HG02623 (cell line): ENCODE measurements at regions not wholly inside any gene's neighbourhood (a gene's known extent, or its start where the extent isn't known, plus 50 kb on each side); places are given as distances from the start of the nearest gene placed in this dataset.
"Not testable (repeated sequence)": the region's sequence is repeated elsewhere in the genome, so short reads cannot be mapped to it uniquely, and the experiment has no call there.

Source experiments
- ATAC-seq: cut with Tn5 transposase; IDR thresholded peaks from one replicate; pipeline ENCODE4 v1.9.1; 2021; ENCODE audit warnings: moderate library complexity; ENCODE audit not compliant: unreplicated experiment

DNA sequence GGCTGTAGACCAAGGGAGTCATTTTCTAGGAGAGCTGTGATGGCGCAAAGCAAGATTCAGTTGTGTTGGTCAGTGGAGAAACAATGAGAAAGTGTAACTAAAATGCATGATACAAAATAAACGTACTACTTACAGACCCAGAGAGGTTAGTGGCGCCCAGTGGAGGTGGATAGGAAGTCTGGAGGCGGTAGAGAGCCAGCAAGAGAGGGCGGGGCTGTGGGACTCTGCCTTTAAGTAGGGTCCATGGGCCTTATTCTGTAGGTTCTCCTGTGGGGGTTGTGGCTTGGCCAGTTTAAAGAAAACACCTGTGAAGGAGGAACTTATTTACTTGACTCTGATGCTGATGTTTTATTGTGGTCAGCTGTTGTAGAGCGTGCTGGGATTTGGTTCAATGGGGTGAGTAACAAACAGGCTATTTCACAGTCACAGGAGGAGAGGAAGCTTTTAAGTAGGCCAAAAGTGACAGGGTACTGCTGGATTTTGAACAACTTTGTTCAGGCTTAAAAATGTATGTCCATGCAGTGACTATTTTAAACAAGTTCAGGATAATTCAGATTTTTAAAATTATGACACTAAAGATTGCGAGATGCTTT, 1097.7 kb downstream of the TMTC2 start:
- no peak for ATAC-seq

DNA sequence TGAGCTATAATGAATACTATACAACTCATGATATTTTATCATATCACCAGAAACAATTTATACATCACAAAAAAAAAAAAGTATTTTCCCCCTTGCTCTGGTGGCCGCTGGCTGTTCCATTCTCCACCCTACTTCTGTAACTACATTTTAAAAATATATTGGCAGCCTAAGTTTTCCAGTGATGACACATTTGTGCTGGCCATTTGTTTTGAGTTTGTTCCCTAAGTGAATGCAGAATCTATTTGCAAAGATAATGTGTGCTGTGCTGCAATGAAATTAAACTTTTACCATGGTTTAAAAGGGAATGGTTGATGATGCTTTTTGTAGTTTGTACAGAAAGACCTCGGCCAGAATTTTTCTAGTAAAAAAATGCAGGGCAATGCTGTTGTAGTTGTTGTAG, 1092.8 kb downstream of the TMTC2 start:
- ATAC-seq: no peak

DNA sequence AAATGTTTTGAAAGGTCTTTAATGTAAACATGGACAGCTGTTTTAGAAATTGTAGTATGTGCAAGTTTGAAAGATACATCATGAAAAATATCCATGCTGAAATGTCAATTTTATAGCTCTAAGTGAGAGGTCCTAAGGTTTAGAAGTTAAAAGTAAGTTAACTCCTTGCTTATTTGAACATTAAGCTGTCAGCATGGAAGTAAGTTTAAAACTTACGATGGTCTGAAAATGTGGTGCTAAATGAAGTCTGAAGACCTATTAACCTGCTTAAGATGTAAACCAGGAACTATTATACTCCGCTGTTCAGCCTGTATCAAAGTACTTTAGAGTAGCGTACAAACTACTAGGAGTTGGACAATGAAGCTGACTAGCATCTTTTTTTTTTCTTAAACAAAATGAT, 1082.4 kb downstream of the TMTC2 start:
- ATAC-seq: no peak

DNA sequence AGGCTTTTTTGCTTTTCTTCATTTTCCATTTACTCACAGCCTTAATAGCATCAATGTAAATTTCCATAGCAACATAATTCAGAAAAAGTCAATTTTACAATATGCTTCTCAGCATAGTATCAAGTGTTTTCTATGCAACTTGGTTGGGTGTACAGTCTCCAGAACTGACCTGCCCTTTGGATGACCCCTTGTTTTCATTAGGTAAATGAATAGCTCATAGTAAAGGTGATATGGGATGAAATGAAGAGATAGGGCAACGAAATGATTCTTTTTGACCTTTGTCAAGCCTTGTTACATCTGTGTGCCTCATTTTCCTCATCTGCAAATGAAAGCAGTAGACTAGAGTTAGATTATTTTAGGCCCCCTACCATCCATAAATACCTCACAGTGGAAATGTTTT, 1081.0 kb downstream of the TMTC2 start:
- ATAC-seq: no peak

DNA sequence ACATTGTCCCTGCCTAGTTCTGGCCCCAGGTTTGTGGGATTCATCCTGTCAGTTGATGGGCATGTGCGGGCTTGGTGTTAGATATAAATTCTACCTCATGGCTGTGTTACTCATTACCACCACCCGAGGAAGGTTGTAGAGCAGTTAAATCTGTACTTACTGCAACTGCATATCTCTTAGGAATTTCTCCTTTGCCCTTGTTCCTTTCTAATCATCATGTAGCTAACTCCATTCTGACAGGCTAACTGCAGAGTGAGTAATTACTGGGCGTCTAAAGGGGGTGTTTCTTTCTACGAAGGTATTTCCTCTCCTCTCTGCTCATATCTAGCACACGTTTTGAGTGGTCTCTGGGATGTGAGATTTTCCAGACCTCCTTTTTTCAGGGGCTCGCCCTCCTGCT, 1076.7 kb downstream of the TMTC2 start:
- no peak for ATAC-seq

DNA sequence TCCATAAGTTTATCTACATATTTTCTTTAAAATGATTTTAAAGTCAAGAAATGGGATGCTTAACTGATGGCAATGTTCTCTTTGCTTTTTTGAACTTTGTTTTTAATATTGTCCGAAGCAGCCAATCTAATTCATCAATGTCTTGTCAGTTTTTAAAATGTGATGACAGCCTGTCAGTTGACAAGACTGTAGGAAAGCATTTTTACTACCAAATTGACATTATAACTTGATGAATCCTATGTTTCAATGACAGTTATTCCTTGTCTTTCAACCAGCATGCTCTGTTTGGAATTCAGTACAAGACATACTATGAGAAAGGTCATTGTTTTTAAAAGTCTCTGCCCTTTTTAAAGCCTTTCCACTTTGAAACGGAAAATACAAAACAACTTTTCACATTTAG, 1073.2 kb downstream of the TMTC2 start:
- no peak for ATAC-seq

DNA sequence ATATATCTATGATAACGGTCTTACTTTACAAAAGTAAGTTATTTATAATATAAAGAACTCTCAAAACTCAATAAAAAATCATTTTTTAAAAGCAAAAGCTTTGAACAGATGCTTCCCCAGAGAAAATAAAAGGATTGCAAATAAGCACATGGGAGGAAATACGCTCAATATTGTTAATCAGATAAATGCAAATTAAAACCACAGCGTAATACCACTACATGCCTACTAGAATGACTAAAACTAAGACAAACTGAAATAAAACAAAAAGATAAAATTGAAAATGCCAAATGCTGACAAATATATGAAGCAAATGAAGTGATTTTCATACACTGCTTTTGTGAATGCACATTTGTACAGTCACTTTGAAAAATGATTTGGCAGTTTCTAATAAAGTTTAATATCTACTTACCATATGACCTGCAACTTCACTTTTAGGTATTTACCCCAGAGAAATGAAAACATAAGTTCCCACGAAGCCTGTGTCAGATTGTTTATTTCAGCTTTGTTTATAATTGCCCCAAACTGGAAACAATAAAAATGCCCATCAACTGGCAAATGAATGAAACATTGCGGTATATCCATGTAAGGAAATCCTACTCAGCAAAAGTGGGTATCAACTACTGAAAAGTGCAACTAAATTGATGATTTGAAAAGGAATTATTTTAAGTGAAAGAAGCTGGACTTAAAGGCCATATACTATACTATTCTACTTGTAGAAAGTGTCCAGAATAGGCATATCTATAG, 1072.4 kb downstream of the TMTC2 start:
- ATAC-seq: no peak

DNA sequence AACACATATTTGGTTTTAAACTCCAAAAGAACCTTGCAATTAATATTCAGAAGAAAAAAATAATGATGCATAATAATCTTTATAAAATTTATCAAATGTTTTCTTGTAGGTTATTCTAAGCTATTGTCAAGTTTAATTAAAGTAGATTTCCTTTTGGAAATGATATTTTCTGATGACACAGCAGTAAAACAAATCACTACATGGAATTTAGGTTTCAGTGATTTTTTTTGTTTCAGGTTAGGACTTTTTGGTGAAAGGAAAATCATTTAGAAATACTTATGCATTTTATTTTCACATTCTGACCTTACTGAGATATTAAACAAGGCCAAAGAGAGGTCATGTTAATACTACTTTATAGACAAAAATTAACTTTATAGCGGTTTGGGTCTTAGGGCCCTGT, 1067.2 kb downstream of the TMTC2 start:
- ATAC-seq: no peak

DNA sequence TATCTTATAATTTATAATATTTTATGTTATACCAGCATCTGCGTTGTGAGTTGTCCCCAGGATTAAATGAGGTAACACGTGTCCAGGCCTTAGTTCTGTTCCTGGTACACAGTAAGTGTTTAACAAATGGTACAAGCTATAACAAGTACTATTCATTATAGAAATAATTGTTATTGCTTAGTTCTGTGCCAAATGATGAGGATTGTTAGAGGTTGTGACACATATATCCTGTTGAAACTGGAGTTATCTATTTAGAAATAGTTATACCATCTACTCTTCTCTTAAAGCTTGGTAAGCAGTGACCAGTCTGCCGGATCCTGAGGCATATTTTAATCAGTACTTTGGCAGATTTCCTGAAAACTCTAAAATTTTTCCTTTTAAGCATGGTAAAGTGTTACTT, 1066.5 kb downstream of the TMTC2 start:
- ATAC-seq: no peak

DNA sequence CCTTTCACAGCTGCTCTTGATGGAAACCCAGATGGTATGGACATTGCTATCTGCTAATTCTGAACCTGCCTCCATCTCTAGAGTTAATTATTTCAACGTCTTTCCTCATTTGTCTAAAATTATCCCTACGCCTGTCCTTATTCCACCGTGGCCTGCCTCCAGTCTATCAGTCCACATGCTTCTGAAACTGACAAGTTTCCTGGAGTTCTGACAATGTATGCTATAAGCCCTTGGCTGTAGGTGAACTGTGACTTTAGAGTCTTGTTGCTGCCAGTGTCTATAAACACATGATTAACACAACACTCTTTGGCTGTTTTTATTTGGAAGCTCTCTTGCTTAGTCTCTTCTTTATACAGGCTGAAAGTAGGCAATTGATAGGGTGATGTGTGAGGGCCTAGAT, 1052.9 kb downstream of the TMTC2 start:
- no peak for ATAC-seq

DNA sequence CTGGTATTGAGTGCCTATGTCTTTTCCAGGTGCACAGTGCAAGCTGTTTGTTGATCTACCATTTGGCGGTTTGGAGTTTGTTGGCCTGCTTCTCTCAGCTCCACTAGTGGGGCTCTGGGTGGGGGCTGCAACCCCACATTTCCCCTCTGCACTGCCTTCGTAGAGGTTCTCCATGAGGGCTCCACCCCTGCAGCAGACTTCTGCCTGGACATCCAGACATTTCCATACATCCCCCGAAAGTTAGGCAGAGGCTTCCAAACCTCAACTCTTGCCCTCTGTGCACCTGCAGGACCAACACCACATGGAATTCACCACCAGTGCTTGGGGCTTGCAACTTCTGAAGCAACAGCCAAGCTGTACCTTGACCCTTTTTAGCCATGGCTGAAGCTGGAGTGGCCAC, 1024.1 kb downstream of the TMTC2 start:
- no peak for ATAC-seq

DNA sequence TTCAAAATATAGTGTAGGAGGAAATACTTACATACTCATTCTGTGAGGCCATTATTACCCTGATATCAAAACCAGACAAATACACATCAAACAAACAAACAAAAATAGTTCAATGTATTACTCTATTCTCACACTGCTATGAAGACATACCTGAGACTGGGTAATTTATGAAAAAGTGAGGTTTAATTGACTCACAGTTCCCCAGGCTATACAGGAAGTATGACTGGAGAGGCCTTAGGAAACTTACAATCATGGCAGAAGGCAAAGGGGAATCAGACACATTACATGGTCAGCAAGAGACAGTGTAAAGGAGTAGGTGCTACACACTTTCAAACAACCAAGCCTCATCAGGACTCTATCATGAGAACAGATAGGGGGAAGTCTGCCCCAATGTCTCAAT, 1023.2 kb downstream of the TMTC2 start:
- no peak for ATAC-seq

DNA sequence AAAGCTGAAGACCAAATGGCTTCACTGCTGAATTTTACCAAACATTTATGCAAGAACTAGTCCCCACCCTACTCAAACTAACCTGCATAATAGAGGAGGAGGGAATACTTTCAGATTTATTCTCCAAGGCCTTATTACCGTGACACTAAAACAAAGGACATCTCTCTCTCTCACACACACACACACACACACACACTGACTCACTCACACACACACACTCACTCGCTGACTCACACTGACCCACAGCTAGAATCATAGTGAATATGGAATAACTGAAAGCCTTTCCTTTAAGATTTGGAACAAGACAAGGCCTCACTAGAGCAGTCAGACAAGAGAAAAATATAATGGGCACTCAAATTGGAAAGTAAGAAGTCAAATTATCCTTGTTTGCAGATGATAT, 1014.1 kb downstream of the TMTC2 start:
- ATAC-seq: no peak

DNA sequence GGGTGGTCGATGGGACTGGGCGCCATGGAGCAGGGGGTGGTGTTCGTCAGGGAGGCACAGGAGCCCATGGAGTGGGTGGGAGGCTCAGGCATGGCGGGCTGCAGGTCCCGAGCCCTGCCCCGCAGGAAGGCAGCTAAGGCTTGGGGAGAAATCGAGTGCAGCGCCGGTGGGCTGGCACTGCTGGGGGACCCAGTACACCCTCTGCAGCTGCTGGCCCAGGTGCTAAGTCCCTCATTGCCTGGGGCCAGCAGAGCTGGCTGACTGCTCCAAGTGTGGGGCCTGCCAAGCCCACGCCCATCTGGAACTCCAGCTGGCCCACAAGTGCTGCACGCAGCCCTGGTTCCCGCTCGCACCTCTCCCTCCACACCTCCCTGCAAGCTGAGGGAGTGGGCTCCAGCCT, 1009.6 kb downstream of the TMTC2 start:
- not testable (repeated sequence) for ATAC-seq

DNA sequence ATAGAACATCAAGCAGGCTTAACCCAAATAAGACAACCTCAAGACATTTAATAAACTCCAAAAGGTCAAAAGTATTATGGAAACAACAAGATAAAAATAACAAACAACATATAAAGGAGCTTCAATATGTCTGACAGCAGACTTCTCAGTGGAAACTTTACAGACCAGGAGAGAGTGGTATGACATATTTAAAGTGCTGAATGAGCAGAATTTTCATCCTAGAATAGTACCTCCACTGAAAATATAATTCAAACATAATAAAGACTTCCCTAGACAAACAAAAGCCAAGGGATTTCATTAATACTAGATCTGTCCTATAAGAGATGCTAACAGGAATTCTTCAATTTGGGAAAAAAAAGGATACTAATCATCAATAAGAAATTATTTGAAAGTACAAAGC, 1005.0 kb downstream of the TMTC2 start:
- ATAC-seq: no peak

DNA sequence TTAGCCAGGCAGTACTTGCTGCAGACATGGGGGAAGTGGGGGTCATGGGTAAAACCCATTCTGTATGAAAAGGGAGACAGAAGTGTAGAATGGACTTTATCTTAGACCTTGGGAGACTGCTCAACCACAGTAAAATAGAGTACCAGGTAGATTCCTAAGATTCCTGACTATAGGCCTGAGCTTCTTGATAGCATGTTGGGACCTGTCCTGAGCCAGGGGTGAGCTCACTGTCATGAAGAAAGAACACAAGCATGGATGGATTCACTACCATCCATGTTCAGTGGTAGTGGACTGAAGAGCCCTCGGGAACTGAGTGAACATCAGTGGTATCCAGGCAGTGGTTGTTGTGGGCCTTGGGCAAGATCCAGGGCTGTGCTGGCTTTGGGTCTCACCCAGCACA, 1003.8 kb downstream of the TMTC2 start:
- ATAC-seq: no peak

DNA sequence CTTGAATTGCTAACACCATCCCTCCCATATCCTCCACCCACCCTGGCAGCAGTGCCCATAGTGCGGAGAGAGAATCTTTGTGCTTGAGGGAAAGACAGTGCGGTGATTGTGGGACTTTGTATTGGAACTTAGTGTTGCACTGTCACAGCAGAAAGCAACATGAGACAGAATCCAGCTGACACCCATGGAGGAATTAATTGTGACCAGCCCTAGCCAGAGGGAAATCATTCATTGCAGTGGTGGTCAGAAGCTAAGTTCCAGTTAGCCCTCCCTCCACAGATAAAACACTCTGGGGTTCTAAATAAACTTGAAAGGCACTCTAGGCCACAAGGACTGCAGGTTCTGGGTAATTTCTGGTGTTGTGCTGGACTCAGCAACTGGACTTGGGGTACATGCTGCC, 1002.6 kb downstream of the TMTC2 start:
- no peak for ATAC-seq

DNA sequence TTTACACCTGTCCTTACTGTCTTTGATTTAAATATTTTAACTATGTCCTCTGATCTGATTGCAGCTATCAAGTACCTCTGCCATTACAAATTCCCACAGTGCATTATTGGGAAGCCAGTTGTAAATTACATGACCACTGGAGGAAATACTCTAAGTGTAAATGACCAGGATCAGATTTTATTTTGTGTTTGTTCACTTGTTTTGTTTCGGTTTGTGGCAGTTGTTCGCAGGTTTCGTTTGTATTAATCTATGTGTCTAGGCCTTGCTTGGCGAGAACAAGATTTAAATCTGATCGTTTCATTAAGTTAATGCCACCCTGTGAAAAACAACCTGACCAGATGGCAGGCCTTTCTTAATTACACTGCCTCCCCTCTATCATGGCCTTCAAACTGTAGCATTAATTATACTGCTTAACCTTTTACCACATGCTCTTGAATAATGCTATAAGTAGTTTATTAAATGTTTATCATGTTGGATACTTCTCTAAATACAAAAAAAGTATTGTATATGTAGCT, 990.1 kb downstream of the TMTC2 start:
- ATAC-seq: no peak

DNA sequence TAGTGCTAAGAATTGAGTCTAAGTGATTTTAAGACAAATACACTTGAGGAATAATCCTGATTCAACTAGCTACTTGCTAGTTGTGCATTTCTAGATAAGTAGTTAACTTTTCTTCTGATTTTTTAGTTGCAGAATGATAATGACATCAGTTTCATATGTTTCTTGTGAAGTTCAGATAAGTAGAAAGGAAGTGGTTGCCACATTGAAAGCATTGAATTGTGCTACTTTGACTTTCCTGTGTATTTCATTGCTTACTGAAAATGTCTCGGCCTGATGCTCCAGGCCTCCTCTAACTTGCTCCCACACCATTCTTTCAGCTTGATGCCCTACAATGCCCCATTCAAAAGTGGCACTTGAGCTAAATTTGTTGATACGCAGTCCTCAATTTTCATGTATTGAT, 980.0 kb downstream of the TMTC2 start:
- ATAC-seq: no peak

DNA sequence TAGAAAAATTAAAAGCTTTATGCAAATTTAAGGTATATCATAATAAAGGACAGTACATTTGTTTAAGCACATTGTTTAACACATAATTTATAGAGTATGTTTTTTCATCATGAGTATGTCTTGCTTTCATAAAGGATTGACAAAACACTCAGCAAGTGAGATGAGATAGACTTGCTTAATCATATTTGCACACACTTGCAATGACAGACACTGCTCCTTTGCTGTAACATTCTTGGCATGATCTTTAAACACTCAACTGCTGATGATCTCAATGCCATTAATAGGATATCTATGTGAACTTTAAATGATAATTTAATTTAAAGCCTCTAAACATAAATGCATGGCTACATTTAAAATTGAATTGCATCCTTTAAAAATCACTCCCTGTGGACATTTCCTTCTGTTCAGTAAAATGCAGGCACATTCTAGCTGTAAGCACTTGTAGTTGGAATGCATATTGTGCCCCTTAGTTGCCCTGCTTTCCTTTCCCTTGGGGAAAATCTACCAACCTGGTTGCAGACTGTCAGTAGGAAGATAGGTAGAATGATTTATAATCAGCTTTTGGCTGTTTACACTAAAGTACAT, 979.0 kb downstream of the TMTC2 start:
- no peak for ATAC-seq

DNA sequence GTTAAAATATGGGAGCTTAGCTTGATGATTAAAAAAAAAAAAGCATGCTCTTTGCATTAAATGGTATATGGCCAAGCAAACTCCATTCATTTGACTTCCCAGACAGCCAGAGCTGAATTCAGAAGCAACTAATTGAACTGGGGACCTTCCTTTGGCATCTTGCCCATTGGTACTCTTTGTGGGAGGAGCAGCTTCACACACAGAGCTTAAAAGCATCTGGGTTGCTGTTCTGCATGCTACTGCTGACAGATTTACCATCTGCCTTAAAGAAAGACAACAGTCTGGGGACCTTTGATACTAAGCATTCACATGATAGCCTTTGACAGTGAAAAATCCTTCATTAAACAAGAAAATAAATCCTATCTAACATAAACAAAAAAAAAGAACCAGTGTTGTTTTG, 977.9 kb downstream of the TMTC2 start:
- ATAC-seq: no peak

DNA sequence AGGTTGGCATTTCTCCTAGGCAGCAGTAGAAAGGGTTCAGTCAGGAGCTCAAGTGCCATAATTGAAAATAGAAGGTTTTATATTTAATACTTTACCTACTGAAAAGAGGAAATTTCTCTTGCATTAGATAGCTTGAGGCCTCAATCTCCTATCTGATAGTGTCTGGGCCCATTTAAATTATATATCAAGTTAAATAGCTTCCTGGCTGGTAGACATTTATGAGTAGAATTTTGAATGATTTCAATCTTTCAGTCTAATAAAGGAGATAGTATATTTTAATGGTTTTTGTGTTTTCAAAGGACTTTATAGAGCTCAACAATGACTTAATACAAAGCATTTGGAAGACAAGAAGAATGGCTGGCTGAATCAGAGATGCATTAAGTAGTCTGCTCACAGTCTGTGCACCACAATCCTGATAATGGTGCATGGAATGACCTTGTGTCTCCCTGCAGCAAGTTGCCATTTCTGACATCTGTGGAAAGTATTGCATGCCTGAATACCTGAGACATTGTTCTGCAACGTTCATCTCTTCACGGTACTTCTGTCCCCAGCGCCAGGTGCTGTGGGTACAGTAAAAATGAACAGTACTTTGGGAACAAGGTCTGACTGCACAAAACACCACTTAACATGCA, 974.1 kb downstream of the TMTC2 start:
- ATAC-seq: no peak
